GM12891 (cell line): ENCODE measurements at regions not wholly inside any gene's neighbourhood (a gene's known extent, or its start where the extent isn't known, plus 50 kb on each side); places are given as distances from the start of the nearest gene placed in this dataset.
"Not testable (repeated sequence)": the region's sequence is repeated elsewhere in the genome, so short reads cannot be mapped to it uniquely, and the experiment has no call there.

Source experiments
- DNase-seq: peaks from one replicate; pipeline ENCODE4 v3.0.0; 2011; ENCODE audit warnings: low spot score; ENCODE audit not compliant: insufficient read length
- FAIRE-seq: peaks from 2 replicates; lab custom pipeline; 2011; peaks lifted over from hg19 to GRCh38; lab: Jason Lieb, UNC
- PAX5 ChIP-seq: IDR thresholded peaks from 2 replicates; pipeline ENCODE4 v1.6.1; 2011; ENCODE audit warnings: low read length, moderate library complexity, mild to moderate bottlenecking; ENCODE audit not compliant: insufficient read depth, severe bottlenecking
- POLR2A ChIP-seq: IDR thresholded peaks from 2 replicates; pipeline ENCODE4 v1.6.1; 2011; ENCODE audit warnings: low read depth, low read length, control low read depth
- POLR2AphosphoS5 ChIP-seq: IDR thresholded peaks from 2 replicates; pipeline ENCODE4 v1.6.1; 2011; ENCODE audit warnings: low read depth, low read length, control low read depth
- POU2F2 ChIP-seq: IDR thresholded peaks from 2 replicates; pipeline ENCODE4 v1.6.1; 2011; ENCODE audit warnings: low read depth, mild to moderate bottlenecking, control low read depth, low read length, moderate library complexity
- SPI1 ChIP-seq: IDR thresholded peaks from 2 replicates; pipeline ENCODE4 v1.6.1; 2011; ENCODE audit warnings: low read depth, low read length, control low read depth
- TAF1 ChIP-seq: IDR thresholded peaks from 2 replicates; pipeline ENCODE4 v1.6.1; 2011; ENCODE audit warnings: low read depth, low read length, control low read depth

- DNase-seq (no peak), FAIRE-seq (no peak)
- no peak for TF ChIP-seq POU2F2
- no peak for TF ChIP-seq POLR2AphosphoS5
Measured at GRCh38 chr15:19987389-19988048, 554.1 kb downstream of the GOLGA6L6 start.

- no peak for FAIRE-seq
Measured at GRCh38 chr15:19984101-19984500, 557.5 kb downstream of the GOLGA6L6 start.

GRCh38 chr15:19974998-19975397 is 566.6 kb downstream of the GOLGA6L6 start:
- no peak for FAIRE-seq
- no peak for DNase-seq
- TF ChIP-seq POLR2AphosphoS5 (no peak), PAX5 (no peak), POU2F2 (no peak), SPI1 (no peak), TAF1 (no peak), POLR2A (no peak)

More at GRCh38 chr15:19984101-19984500, 557.5 kb downstream of the GOLGA6L6 start:
- no peak for DNase-seq
- no peak for TF ChIP-seq SPI1

GRCh38 chr15:19973718-19974117 is 567.9 kb downstream of the GOLGA6L6 start:
- FAIRE-seq (no peak), DNase-seq (no peak)
- TF ChIP-seq SPI1 = no peak
- no peak for TF ChIP-seq PAX5
- TF ChIP-seq POLR2AphosphoS5 = no peak
- no peak for TF ChIP-seq POU2F2
- no peak for TF ChIP-seq TAF1
- TF ChIP-seq POLR2A = no peak

- not testable (repeated sequence) for DNase-seq, FAIRE-seq
Measured at GRCh38 chr15:19972582-19972981, 569.0 kb downstream of the GOLGA6L6 start.

- not testable (repeated sequence) for FAIRE-seq
Measured at GRCh38 chr15:19965574-19965973, 576.0 kb downstream of the GOLGA6L6 start.

GRCh38 chr15:19964480-19964879 is 577.1 kb downstream of the GOLGA6L6 start:
- not testable (repeated sequence) for FAIRE-seq, DNase-seq

More at GRCh38 chr15:19965574-19965973, 576.0 kb downstream of the GOLGA6L6 start:
- not testable (repeated sequence) for DNase-seq

- TF ChIP-seq POLR2A (no peak), SPI1 (no peak), POU2F2 (no peak), TAF1 (no peak), POLR2AphosphoS5 (no peak)
- DNase-seq = no peak
- FAIRE-seq = no peak
Measured at GRCh38 chr15:19956124-19956796, 585.3 kb downstream of the GOLGA6L6 start.

- DNase-seq (no peak), FAIRE-seq (no peak)
- TF ChIP-seq PAX5 = no peak
- TF ChIP-seq SPI1 = no peak
- no peak for TF ChIP-seq POLR2AphosphoS5
- no peak for TF ChIP-seq POU2F2
Measured at GRCh38 chr15:19944261-19944888, 597.2 kb downstream of the GOLGA6L6 start.

- FAIRE-seq (no peak), DNase-seq (no peak)
- TF ChIP-seq PAX5 = no peak
Measured at GRCh38 chr15:19943515-19943914, 598.1 kb downstream of the GOLGA6L6 start.

GRCh38 chr15:19903281-19903680 is 638.3 kb downstream of the GOLGA6L6 start:
- FAIRE-seq, DNase-seq: not testable (repeated sequence)

- not testable (repeated sequence) for DNase-seq
Measured at GRCh38 chr15:19902388-19902787, 639.2 kb downstream of the GOLGA6L6 start.

GRCh38 chr15:19901414-19901813 is 640.2 kb downstream of the GOLGA6L6 start:
- DNase-seq, FAIRE-seq: not testable (repeated sequence)

More at GRCh38 chr15:19902388-19902787, 639.2 kb downstream of the GOLGA6L6 start:
- not testable (repeated sequence) for FAIRE-seq
